Adrenal gland (tissue), 5 donors: ENCODE measurements at regions not wholly inside any gene's neighbourhood (a gene's known extent, or its start where the extent isn't known, plus 50 kb on each side); places are given as distances from the start of the nearest gene placed in this dataset.

ENCODE experiments used
- POLR2A ChIP-seq, 2 donors: fragments of 450-650 bp; IDR thresholded peaks; one replicate each; pipeline ENCODE4 v1.6.1; 2017; ENCODE audit warnings: antibody characterized with exemption in 2 of 2, mild to moderate bottlenecking in 2 of 2, moderate library complexity in 1 of 2
- TF ChIP-seq, protein P1 (sequence below), 6 experiments: fragments of 450-650 bp in 4 of 6; fragments of 200-600 bp in 2 of 6; sonication (generic) in 1 of 6; IDR thresholded peaks; 1 replicate in 5 of 6; 2 replicates in 1 of 6; pipeline versions ENCODE4 v1.5.1 to v1.8.0; 2016 to 2021; ENCODE audit warnings: antibody characterized with exemption in 6 of 6, mild to moderate bottlenecking in 2 of 6, moderate library complexity in 1 of 6
- donor health status: DM: no; HTN: no; CAD: no.

DNA sequence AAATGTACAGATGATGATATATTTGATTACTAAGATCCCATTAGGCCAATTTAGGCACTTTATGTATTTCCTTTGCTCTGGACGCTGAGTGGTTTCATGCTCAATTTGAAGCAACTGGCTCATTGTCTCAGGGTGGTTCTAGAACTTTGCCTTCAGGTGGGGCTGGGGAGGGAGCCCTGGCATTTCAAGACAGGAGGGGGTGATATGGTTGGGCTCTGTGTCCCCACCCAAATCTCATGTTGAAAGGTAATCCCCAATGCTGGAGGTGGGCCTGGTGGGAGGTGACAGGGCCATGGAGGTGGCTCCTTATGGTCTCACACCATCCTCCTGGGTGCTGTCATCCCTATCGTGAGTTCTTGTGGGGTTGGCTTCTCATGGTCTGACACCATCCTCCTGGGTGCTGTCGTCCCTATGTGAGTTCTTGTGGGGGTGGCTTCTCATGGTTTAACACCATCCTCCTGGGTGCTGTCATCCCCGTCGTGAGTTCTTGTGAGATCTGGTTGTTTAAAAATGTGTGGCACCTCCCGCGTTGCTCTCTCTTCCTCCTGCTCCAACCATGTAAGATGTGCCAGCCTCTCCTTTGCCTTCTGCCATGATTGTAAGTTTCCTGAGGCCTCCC, 151.5 kb upstream of the KLF6 start:
- TF ChIP-seq, protein P1, sequence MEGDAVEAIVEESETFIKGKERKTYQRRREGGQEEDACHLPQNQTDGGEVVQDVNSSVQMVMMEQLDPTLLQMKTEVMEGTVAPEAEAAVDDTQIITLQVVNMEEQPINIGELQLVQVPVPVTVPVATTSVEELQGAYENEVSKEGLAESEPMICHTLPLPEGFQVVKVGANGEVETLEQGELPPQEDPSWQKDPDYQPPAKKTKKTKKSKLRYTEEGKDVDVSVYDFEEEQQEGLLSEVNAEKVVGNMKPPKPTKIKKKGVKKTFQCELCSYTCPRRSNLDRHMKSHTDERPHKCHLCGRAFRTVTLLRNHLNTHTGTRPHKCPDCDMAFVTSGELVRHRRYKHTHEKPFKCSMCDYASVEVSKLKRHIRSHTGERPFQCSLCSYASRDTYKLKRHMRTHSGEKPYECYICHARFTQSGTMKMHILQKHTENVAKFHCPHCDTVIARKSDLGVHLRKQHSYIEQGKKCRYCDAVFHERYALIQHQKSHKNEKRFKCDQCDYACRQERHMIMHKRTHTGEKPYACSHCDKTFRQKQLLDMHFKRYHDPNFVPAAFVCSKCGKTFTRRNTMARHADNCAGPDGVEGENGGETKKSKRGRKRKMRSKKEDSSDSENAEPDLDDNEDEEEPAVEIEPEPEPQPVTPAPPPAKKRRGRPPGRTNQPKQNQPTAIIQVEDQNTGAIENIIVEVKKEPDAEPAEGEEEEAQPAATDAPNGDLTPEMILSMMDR (IDR thresholded peaks at IDR 0.05): no peak
- TF ChIP-seq POLR2A (IDR thresholded peaks at IDR 0.05): no peak
